Common myeloid progenitor, CD34-positive (primary cell): ENCODE measurements at regions not wholly inside any gene's neighbourhood (a gene's known extent, or its start where the extent isn't known, plus 50 kb on each side); places are given as distances from the start of the nearest gene placed in this dataset.

ENCODE experiments used
- CTCF ChIA-PET: fragments of 350-600 bp; sonication (Branson Sonifier 250); formaldehyde crosslinking; loops from one replicate; lab custom pipeline; 2021; ENCODE audit warnings: antibody characterized with exemption; lab: Charles Lee
- POLR2A ChIA-PET: fragments of 350-600 bp; sonication (Branson Sonifier 250); formaldehyde crosslinking; loops from one replicate; lab custom pipeline; 2021; ENCODE audit warnings: antibody characterized with exemption; lab: Charles Lee
- DNase-seq, 3 donors: peaks; one replicate each; pipeline versions ENCODE4 v3.0.0 to v3.0.0-alpha.2; 2013
- H3K27ac ChIP-seq, 2 experiments: 1 replicate in 1 of 2; 2 replicates in 1 of 2; pipeline ENCODE4 v1.7.0; 2013; ENCODE audit warnings: inconsistent platforms in 2 of 2, low read length in 2 of 2, mild to moderate bottlenecking in 2 of 2, low read depth in 1 of 2, moderate library complexity in 1 of 2; ENCODE audit not compliant: severe bottlenecking in 2 of 2, insufficient read depth in 1 of 2, poor library complexity in 1 of 2
- H3K27me3 ChIP-seq, 5 experiments: replicated peaks in 2 of 5; 1 replicate in 3 of 5; 2 replicates in 2 of 5; pipeline versions ENCODE4 v1.6.1 to v1.7.0; 2013; ENCODE audit warnings: low read length in 4 of 5, mild to moderate bottlenecking in 2 of 5, moderate library complexity in 2 of 5, inconsistent platforms in 1 of 5; ENCODE audit not compliant: insufficient read depth in 5 of 5, control insufficient read depth in 4 of 5
- H3K36me3 ChIP-seq, 4 experiments: 1 replicate in 2 of 4; 2 replicates in 2 of 4; pipeline versions ENCODE4 v1.6.1 to v1.7.0; 2013; ENCODE audit warnings: low read length in 3 of 4, control low read depth in 1 of 4, mild to moderate bottlenecking in 1 of 4; ENCODE audit not compliant: control insufficient read depth in 4 of 4, insufficient read depth in 4 of 4
- H3K4me1 ChIP-seq, 4 experiments: 1 replicate in 3 of 4; 2 replicates in 1 of 4; pipeline versions ENCODE4 v1.6.1 to v1.7.1; 2013; ENCODE audit warnings: low read length in 3 of 4, mild to moderate bottlenecking in 3 of 4, control low read depth in 1 of 4, inconsistent platforms in 1 of 4, moderate library complexity in 1 of 4; ENCODE audit not compliant: control insufficient read depth in 4 of 4, insufficient read depth in 4 of 4; ENCODE audit errors: control extremely low read depth in 1 of 4
- H3K4me3 ChIP-seq, 7 experiments: 1 replicate in 4 of 7; 2 replicates in 3 of 7; pipeline versions ENCODE4 v1.5.1 to v1.7.0; 2013; ENCODE audit warnings: mild to moderate bottlenecking in 7 of 7, low read length in 6 of 7, moderate library complexity in 6 of 7, inconsistent platforms in 2 of 7, low read depth in 2 of 7, control low read depth in 1 of 7; ENCODE audit not compliant: insufficient read depth in 4 of 7, control insufficient read depth in 1 of 7; ENCODE audit errors: extremely low read depth in 1 of 7
- H3K9me3 ChIP-seq, 5 experiments: 1 replicate in 4 of 5; 2 replicates in 1 of 5; pipeline versions ENCODE4 v1.6.1 to v1.7.1; 2013; ENCODE audit warnings: low read length in 4 of 5, mild to moderate bottlenecking in 2 of 5, inconsistent platforms in 1 of 5, low read depth in 1 of 5, moderate library complexity in 1 of 5; ENCODE audit not compliant: control insufficient read depth in 4 of 5, insufficient read depth in 2 of 5; ENCODE audit errors: control extremely low read depth in 1 of 5
- WGBS: methylation state at CpG from one replicate; pipeline ENCODE4 v1.1.5; 2013; ENCODE audit not compliant: insufficient coverage; 5-methylcytosine and 5-hydroxymethylcytosine counted together

DNA sequence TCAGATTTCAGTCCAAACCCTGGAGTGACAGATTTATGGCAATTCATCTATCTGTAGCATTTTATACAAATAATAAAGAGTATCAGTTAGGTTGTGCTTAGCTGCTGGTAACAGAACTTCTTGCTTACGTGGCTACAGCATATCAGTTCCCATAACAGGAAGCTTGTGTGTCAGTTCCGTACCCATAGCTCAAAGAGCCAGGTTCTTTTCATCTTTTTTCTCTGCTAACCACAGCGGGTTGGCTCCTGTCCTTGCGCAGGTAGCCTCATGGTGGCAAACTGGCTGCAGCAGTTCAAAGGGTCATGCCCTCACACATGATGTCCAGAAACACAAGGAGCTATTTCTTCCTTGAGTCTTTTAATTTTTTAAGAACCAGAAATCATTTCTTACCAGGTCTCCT is 1041.8 kb downstream of the GATA3 start:
- CTCF ChIA-PET: no interaction called here
- POLR2A ChIA-PET: no interaction called here
- Histone ChIP-seq H3K27me3 (no peaks in the 10 kb centered on the region), H3K36me3 (no peaks in the 10 kb centered on the region), H3K9me3 (no peaks in the 10 kb centered on the region), H3K27ac (no peak overlapping the region), H3K4me3 (no peak overlapping the region), H3K4me1 (no peaks in the 10 kb centered on the region)
- 92% methylated on average over 4 of the region's 4 CpGs for WGBS
- no peak for DNase-seq

DNA sequence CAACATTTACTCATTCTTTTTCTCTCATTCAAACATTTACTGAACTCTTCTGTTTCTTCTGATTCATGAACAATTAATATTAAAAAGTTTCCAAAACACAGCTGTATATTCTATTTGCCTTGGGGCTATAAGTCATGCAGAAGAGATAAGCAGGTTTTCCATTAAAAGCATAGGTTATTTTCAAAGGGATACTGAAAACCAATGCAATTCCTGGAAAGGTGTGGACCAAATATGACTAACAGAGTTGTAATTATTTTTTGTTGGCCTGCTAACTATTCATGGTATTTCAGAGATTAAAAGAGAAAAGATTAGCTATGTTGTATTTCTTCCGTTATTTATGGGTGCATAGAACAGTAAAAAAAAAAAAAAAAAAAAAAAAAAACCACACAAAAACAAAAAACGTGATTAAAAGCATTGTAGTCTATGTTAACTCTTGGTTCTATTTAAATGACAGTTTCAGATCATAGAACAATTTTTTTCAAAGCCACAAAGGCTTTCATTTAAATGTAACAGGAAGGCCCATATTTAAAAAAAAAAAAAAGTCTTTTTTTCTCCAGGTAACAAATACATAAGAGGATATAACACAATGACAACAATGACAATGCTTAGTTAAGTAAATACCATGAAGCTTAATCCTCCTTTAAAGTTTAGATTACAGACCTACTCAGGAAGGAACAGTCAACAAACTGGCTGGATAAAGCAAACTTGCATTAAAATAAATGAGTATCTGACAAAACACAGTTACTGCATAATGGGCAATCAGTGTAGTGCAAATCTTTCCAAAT is 1042.9 kb downstream of the GATA3 start:
- Histone ChIP-seq H3K36me3 (no peaks in the 10 kb centered on the region), H3K4me1 (no peaks in the 10 kb centered on the region), H3K27me3 (no peaks in the 10 kb centered on the region), H3K4me3 (no peak overlapping the region), H3K27ac (no peak overlapping the region), H3K9me3 (no peaks in the 10 kb centered on the region)
- no peak for DNase-seq
- ChIA-PET POLR2A (no interaction called here), CTCF (interaction anchor here (0.6 kb wide), 1 partner anchor 119 kb away, joined by 3 read pairs; no protein-coding TSS in a partner anchor)
- no CpG with 5 or more reads among the region's 2 CpGs for WGBS

DNA sequence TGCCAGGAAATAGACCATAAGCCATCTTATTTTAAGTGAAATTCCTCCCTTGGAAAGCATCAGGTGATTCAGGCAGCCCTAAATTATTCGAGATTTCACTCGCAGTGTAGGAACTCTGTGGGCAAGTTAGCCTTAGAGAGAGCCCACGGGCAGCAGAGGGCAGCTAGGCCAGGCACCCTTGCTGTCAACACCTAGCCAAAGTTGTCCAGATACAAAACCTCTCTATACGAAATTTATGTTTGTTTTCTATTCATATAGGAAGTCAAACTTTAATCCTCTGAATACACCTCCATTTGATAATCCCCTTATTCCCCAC is 1043.5 kb downstream of the GATA3 start:
- Histone ChIP-seq H3K27me3 (no peaks in the 10 kb centered on the region), H3K4me1 (no peaks in the 10 kb centered on the region), H3K27ac (no peak overlapping the region), H3K36me3 (no peaks in the 10 kb centered on the region), H3K4me3 (no peak overlapping the region), H3K9me3 (no peaks in the 10 kb centered on the region)
- DNase-seq: no peak
- ChIA-PET CTCF (interaction anchor here (0.6 kb wide), 1 partner anchor 118 kb away, joined by 3 read pairs; no protein-coding TSS in a partner anchor), POLR2A (no interaction called here)
- 85% methylated on average over 2 of the region's 4 CpGs for WGBS

DNA sequence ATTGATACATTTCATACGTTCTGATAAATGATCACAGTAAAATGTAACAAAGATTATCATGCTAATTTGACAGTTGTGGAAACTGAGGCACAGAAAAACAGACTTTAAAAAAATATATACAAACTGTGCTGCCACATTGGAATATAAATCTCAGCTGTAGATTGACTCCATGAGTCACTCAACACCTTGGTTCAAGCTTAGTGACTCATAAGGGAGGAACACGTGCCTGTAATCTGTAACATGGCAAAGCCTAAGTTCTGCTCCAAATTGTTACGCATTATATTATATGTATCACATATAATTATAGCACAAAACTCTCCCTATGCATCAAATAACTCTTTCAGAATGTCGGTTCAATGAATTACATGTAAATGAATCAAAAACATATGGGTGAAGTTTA is 1047.5 kb downstream of the GATA3 start:
- Histone ChIP-seq H3K9me3 (no peaks in the 10 kb centered on the region), H3K4me3 (no peak overlapping the region), H3K36me3 (no peaks in the 10 kb centered on the region), H3K27ac (no peak overlapping the region), H3K27me3 (no peaks in the 10 kb centered on the region), H3K4me1 (no peaks in the 10 kb centered on the region)
- POLR2A ChIA-PET: no interaction called here
- WGBS: 100% methylated on average over 1 of the region's 4 CpGs
- no peak for DNase-seq
- CTCF ChIA-PET: no interaction called here

DNA sequence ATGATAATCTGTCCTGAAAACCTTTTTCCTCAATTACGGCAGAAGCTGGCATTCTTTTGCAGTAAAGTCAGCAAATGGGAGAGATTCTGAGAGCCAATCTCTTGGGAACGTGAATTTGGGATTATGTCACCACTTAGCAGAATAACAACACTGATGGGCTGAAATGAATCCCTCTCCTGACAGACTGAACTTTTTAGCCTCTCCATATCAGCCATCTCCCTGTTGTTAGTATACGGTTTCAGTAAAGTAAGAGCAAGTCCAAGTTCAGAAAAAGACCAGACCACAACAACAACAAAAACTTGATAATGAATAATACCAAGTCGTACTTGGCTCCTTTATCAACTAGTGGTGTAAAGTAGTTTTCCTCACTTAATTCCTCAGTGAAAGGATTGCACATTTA is 1048.8 kb downstream of the GATA3 start:
- H3K4me1 ChIP-seq: no peaks in the 10 kb centered on the region
- H3K4me3 ChIP-seq: no peak overlapping the region
- no peak overlapping the region for H3K27ac ChIP-seq
- CTCF ChIA-PET: no interaction called here
- H3K27me3 ChIP-seq: no peaks in the 10 kb centered on the region
- H3K9me3 ChIP-seq: no peaks in the 10 kb centered on the region
- POLR2A ChIA-PET: no interaction called here
- DNase-seq: no peak
- no peaks in the 10 kb centered on the region for H3K36me3 ChIP-seq
- WGBS: 100% methylated on average over 2 of the region's 4 CpGs

DNA sequence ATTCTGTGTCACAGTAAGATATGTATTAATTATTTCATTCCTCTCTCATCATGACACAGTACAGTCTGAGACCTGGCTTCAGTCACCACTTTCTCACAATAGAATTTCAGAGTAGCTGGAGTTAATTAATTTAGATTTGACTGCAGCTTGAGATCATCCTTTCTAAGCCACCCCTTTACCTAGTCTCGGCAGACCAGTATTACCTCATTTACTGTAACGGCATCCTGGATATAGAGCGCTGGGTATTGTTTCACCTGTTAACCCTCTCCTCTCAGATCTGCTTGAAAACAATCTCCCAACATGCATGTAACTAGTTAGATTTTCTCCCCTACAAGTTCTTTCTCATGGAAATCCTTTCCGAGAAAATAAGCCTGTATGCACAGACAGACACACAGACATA is 1057.5 kb downstream of the GATA3 start:
- Histone ChIP-seq H3K27me3 (no peaks in the 10 kb centered on the region), H3K36me3 (no peaks in the 10 kb centered on the region), H3K4me3 (no peak overlapping the region), H3K27ac (no peak overlapping the region), H3K4me1 (no peaks in the 10 kb centered on the region), H3K9me3 (no peaks in the 10 kb centered on the region)
- DNase-seq: no peak
- ChIA-PET CTCF (no interaction called here), POLR2A (no interaction called here)
- WGBS: 96% methylated on average over 4 of the region's 4 CpGs

DNA sequence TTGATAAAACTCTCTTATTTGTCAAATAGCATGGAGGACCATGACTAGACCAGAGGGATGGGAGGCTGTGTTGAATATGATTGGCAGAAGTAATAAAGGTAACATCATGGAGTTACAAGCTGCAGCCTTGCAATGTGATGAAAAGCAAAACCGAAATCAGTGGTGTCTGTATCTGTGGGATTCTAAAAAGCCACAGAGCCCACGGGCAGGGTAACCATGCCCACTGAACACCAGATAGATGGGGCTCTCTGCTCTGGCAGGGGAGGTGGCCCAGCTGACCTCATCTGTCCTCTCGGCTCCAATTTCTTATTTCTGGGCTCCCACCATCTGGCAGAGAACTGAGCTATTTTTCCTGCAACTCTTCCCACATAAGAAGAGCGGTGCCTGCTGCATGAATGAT is 1072.2 kb downstream of the GATA3 start:
- POLR2A ChIA-PET: no interaction called here
- CTCF ChIA-PET: no interaction called here
- DNase-seq: no peak
- Histone ChIP-seq H3K9me3 (no peaks in the 10 kb centered on the region), H3K4me3 (no peak overlapping the region), H3K36me3 (no peaks in the 10 kb centered on the region), H3K4me1 (no peaks in the 10 kb centered on the region), H3K27me3 (no peaks in the 10 kb centered on the region), H3K27ac (no peak overlapping the region)
- 93% methylated on average over 3 of the region's 4 CpGs for WGBS
